DMS53 treated with DMSO at 0.1 percent for 48 hours (cell line): ENCODE measurements at regions not wholly inside any gene's neighbourhood (a gene's known extent, or its start where the extent isn't known, plus 50 kb on each side); places are given as distances from the start of the nearest gene placed in this dataset.
A peak's percentile ranks its signal among the peaks of the same experiment; 100 is the strongest.

ENCODE experiments used
- DNase-seq: peaks from one replicate; lab custom pipeline; 2025; ENCODE audit not compliant: unreplicated experiment; lab: John Stamatoyannopoulos, UW

- DNase-seq = no peak
Observed at GRCh38 chr7:17166824-17167379, 131.6 kb upstream of the AHR start.

DNA sequence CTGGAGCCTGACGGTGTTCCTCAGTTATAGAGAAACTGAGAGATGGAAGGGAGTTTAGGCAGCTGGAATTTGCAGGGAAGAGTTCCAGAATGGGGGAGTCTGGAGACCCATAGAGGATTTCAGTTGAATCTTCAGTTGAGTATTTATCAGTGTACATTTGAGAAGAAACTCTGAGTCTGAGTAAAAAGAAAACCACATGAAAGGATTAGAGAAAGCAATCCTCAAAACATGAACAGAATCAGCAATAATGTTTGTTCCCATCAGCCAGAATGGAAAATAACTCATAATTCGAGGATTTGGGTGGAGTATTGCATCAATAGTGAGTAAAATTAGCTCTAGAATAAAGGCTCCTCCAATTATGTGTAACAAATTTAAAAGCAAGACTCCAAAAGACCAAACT is 130.0 kb upstream of the AHR start:
- DNase-seq = no peak

GRCh38 chr7:17171427-17171826 is 127.0 kb upstream of the AHR start:
- DNase-seq = no peak

DNA sequence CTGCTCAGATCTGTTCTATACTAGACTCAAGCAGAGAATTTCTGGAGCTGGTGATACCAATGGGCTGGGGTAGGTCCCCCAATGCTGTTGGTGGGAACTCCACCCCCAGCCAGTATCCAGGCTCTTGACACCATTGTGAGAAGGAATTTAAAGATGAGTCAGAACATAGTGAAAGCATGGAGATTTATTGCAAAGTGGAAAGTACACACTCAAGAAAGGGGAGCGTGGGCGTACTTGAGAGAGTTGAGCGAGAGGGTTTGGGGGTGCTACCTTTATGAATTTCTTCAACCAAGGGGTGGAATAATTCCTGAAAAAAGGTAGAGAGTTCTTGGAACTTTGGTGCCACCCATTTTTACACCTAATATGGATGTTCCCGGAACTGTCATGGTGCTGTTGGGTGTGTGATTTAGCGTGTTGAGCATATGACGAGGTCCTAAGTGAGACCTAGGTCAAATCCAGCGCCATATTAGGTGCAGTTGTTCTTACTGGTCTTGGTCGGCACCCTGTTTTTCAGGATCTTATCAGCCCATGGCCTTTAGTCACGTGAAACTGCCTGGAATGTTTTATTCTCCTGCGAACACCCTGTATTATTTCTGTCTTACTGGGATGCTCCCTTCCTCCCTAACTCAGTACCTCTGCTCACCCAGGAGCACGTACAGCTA is 122.0 kb upstream of the AHR start:
- DNase-seq = no peak

DNA sequence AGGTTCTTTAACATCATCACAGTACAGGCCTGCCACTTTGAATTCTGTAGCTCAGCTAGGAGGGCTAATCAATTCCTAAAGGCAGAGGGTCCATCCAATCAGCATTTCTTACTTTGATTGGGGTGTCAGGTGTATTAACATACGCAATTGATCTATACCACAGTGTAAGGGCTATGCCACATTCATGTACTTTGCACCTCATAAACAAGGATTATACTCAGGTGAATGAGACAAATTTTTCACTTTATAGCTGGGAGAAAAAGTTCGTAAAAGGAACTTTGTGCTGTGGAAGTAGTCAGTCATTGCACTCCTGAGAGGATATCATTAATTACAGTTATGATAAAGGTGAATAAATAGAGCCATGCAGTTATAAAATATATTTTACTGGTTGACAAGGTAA is 119.9 kb upstream of the AHR start:
- DNase-seq = no peak

DNA sequence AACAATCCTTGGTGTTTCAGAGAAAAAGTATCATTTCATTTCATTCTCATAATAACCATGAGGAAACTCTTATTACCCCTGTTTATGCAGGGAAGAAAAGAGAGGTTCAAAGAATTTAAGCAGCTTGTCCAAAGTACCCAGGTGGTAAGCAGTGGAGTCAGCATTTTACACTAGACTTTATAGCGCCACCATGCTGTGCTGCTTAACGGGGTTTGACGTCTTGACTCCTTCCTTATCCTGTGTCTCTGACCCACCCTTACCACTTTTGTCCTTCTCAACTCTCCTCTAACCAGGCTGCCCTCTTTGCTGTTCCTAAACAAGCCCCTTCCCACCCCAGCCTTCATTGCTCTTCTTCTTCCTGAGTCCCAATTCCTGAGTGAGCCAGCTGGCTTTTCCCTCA is 117.0 kb upstream of the AHR start:
- no peak for DNase-seq

GRCh38 chr7:17183630-17184328 is 114.7 kb upstream of the AHR start:
- no peak for DNase-seq

GRCh38 chr7:17184805-17185689 is 113.4 kb upstream of the AHR start:
- no peak for DNase-seq

GRCh38 chr7:17185690-17186070 is 112.8 kb upstream of the AHR start:
- DNase-seq = no peak

- no peak for DNase-seq
Observed at GRCh38 chr7:17186745-17187530, 111.5 kb upstream of the AHR start.

DNA sequence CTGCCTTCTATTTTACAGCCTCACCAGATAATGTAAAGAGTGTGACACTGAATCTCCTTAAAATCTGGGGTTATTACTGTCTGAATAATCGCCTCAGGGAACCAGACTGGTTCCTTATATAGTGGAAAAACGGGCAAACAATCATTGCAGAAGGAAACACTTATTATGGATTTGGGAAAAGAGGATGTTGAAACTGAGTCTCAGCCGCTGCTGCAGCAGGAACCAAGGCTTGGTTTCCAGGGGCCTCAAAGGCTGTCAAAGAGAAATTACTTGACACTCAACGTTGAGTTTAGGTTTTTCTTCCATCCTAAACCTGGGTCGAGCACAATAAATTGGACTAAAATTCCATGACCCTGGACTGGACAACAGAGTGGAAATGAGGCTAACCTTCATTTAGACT is 103.8 kb upstream of the AHR start:
- no peak for DNase-seq

GRCh38 chr7:17195576-17195975 is 102.9 kb upstream of the AHR start:
- DNase-seq = no peak

DNA sequence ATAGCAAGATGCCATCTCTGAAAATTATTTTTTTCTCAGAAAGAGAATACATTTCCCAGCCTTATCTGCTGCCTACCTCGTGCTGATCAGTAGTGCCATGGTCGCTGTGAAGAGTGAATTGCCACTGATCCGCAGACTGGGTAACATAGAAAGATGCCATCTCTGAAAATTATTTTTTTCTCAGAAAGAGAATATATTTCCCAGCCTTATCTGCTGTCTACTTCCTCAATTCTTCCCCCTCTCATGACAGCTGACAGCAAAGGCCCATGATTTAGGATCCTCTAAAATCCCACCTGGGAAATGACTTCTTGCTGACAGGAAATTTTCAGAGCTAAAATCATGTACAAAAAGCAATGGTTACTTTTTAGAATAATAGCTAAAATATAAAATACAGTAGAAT is 92.5 kb upstream of the AHR start:
- DNase-seq = no peak

- peak; percentile 93 for DNase-seq
Observed at GRCh38 chr7:17206349-17206905, 92.0 kb upstream of the AHR start.

- no peak for DNase-seq
Observed at GRCh38 chr7:17207220-17207619, 91.2 kb upstream of the AHR start.

DNA sequence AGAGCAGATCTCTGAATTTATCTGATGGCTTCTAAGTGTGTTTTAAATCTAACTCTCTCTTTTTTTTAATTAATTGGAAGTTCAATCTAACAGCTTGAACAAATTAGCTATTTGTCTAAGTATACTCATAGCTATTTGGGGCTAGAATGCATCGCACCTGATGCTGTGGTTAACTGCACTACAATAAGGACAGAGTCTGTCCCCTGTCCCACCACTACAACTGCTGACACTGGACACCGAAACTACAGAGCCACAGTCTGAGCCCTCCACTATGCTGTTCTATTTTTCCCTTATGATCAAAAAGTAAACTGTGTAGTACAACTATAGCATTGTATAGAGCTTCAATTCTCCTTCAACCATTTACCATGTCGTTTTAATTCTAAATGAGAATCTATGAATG is 89.4 kb upstream of the AHR start:
- no peak for DNase-seq

GRCh38 chr7:17211307-17211836 is 87.1 kb upstream of the AHR start:
- DNase-seq = no peak

DNA sequence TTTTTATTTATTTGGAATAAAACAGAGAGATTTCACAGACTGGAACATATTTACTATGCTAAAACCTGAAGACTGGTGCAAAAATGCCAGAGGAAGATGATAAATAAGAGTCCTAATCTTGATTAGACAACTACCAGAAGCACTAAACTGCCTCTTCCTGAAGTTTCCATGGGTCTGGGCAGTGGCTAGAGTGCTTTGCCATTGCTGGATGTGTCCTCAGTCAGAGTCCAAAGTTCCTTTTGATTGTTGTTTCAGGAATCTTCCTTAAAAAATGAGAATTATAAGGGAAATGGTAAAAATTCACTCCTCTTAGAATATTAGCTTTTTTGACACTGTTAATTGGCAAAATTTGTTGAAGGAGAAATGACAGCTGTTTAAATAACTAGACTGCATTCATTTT is 86.3 kb upstream of the AHR start:
- no peak for DNase-seq

GRCh38 chr7:17227766-17228490 is 70.5 kb upstream of the AHR start:
- DNase-seq = no peak

- no peak for DNase-seq
Observed at GRCh38 chr7:17229228-17229627, 69.2 kb upstream of the AHR start.
